K562 (cell line): ENCODE measurements at regions not wholly inside any gene's neighbourhood (a gene's known extent, or its start where the extent isn't known, plus 50 kb on each side); places are given as distances from the start of the nearest gene placed in this dataset.
A peak's percentile ranks its signal among the peaks of the same experiment; 100 is the strongest.

Experiments used
- ATAC-seq: fragments of 200-7000 bp; cut with Tn5 transposase; 3 replicates; pipeline ENCODE4 v1.9.1; 2020; ENCODE audit warnings: moderate library complexity
- BruUV-seq: library from RNA; stranded (reverse); fragments of 400-500 nt; replicated peaks from 2 replicates; lab custom pipeline; 2021; lab: Mats Ljungman, UMichigan
- CTCF ChIA-PET: fragments of 300-600 bp; formaldehyde crosslinking; extraction: SDS; loops from one replicate; lab custom pipeline; 2021; ENCODE audit warnings: low intra/inter-chr PET ratio; lab: Yijun Ruan, JAX
- POLR2A ChIA-PET: fragments of 300-600, 350-650 bp; sonication (Branson Sonifier 250); formaldehyde crosslinking; extraction: SDS; loops from one replicate; lab custom pipeline; 2021; ENCODE audit warnings: antibody characterized with exemption, inconsistent platforms; lab: Yijun Ruan, JAX
- DNase-seq, 4 experiments: peaks; one replicate each; pipeline versions ENCODE4 v3.0.0 to v3.0.0-alpha.2; 2011 to 2018; ENCODE audit warnings: low spot score in 3 of 4, mixed read lengths in 3 of 4; ENCODE audit errors: extremely low read depth in 1 of 4
- FAIRE-seq: peaks from 2 replicates; lab custom pipeline; 2011; peaks lifted over from hg19 to GRCh38; lab: Jason Lieb, UNC
- H2AFZ ChIP-seq: 2 replicates; pipeline ENCODE4 v1.6.0; 2011; ENCODE audit warnings: low read depth, low read length, control low read depth, inconsistent platforms
- H3K27ac ChIP-seq: fragments of 200-600 bp; 3 replicates; pipeline ENCODE4 v1.8.0; 2011; ENCODE audit warnings: low read depth, mild to moderate bottlenecking, control low read depth, inconsistent platforms, low read length, moderate library complexity, mixed read lengths; ENCODE audit errors: extremely low read depth
- H3K27me3 ChIP-seq, 2 experiments: fragments of 300-600 bp in 1 of 2; 2 replicates in 1 of 2; 3 replicates in 1 of 2; pipeline versions ENCODE4 v1.6.0 to v1.8.0; 2011; ENCODE audit warnings: inconsistent platforms in 2 of 2, low read length in 2 of 2, mild to moderate bottlenecking in 1 of 2, mixed read lengths in 1 of 2, moderate library complexity in 1 of 2; ENCODE audit not compliant: control insufficient read depth in 2 of 2, insufficient read depth in 2 of 2
- H3K36me3 ChIP-seq: fragments of 300-600 bp; 3 replicates; pipeline ENCODE4 v1.8.0; 2011; ENCODE audit warnings: mild to moderate bottlenecking, low read length, inconsistent platforms; ENCODE audit not compliant: control insufficient read depth, insufficient read depth
- H3K4me1 ChIP-seq, 2 experiments: fragments of 200-600 bp in 1 of 2; replicated peaks in 1 of 2; 2 replicates in 1 of 2; 3 replicates in 1 of 2; pipeline versions ENCODE4 v1.5.1 to v1.8.0; 2011; ENCODE audit warnings: inconsistent platforms in 2 of 2, low read length in 2 of 2, mild to moderate bottlenecking in 1 of 2, mixed read lengths in 1 of 2, moderate library complexity in 1 of 2; ENCODE audit not compliant: control insufficient read depth in 2 of 2, insufficient read depth in 2 of 2
- H3K4me2 ChIP-seq: 2 replicates; pipeline ENCODE4 v1.6.1; 2011; ENCODE audit warnings: low read length, control low read depth, inconsistent platforms, mixed read lengths; ENCODE audit not compliant: insufficient read depth
- H3K4me3 ChIP-seq: fragments of 200-600 bp; sonication (generic), shearing (Covaris generic); 2 replicates; pipeline ENCODE4 v1.5.1; 2016; ENCODE audit warnings: control low read depth, inconsistent platforms
- H3K79me2 ChIP-seq: fragments of 200-600 bp; 3 replicates; pipeline ENCODE4 v1.8.0; 2011; ENCODE audit warnings: low read length, inconsistent platforms; ENCODE audit not compliant: control insufficient read depth, insufficient read depth
- H3K9ac ChIP-seq, 2 experiments: 2 replicates each; pipeline versions ENCODE4 v1.6.0 to v1.6.1; 2011; ENCODE audit warnings: low read depth in 2 of 2, low read length in 2 of 2, control low read depth in 1 of 2, inconsistent platforms in 1 of 2, mild to moderate bottlenecking in 1 of 2, mixed read lengths in 1 of 2; ENCODE audit not compliant: insufficient read depth in 1 of 2
- H3K9me1 ChIP-seq: one replicate; pipeline ENCODE4 v1.6.0; 2011; ENCODE audit warnings: inconsistent platforms, mild to moderate bottlenecking, low read length, moderate library complexity; ENCODE audit not compliant: control insufficient read depth, insufficient read depth
- H3K9me3 ChIP-seq: replicated peaks from 2 replicates; pipeline ENCODE4 v1.5.1; 2011; ENCODE audit warnings: low read depth, low read length, inconsistent platforms; ENCODE audit not compliant: control insufficient read depth, insufficient read depth
- H4K20me1 ChIP-seq: replicated peaks from 2 replicates; pipeline ENCODE4 v1.6.1; 2011; ENCODE audit warnings: low read length, inconsistent platforms, mixed read lengths; ENCODE audit not compliant: control insufficient read depth, insufficient read depth
- CBX1 ChIP-seq: sonication (generic); IDR thresholded peaks from 2 replicates; pipeline ENCODE4 v1.6.1; 2016; ENCODE audit warnings: antibody characterized with exemption, low read depth, mild to moderate bottlenecking
- CBX2 ChIP-seq: fragments of 200-600 bp; sonication (generic); IDR thresholded peaks from one replicate; pipeline ENCODE4 v1.6.1; 2012; ENCODE audit warnings: mild to moderate bottlenecking, low read length, inconsistent platforms; ENCODE audit not compliant: insufficient read depth, poor library complexity, severe bottlenecking
- FOSL1 ChIP-seq: fragments of 200-800 bp; sonication (Bioruptor generic); conservative IDR thresholded peaks from 2 replicates; pipeline ENCODE4 v1.6.1; 2016; ENCODE audit warnings: missing genetic modification characterization, missing compliant biosample characterization
- HNRNPK ChIP-seq: fragments of 200-400 bp; formaldehyde crosslinking; IDR thresholded peaks from one replicate; pipeline ENCODE4 v1.6.1; 2018; ENCODE audit warnings: mild to moderate bottlenecking, low read depth, low read length; ENCODE audit not compliant: poor library complexity, severe bottlenecking
- NCOA2 ChIP-seq, 2 experiments: fragments of 450-650 bp; IDR thresholded peaks; 2 replicates each; pipeline ENCODE4 v1.6.1; 2018; ENCODE audit warnings: mild to moderate bottlenecking in 2 of 2, moderate library complexity in 1 of 2; ENCODE audit not compliant: partially characterized antibody in 2 of 2
- NCOA6 ChIP-seq: fragments of 450-650 bp; IDR thresholded peaks from 2 replicates; pipeline ENCODE4 v1.6.1; 2017; ENCODE audit warnings: mild to moderate bottlenecking
- NELFE ChIP-seq: IDR thresholded peaks from 2 replicates; pipeline ENCODE4 v1.6.1; 2011; ENCODE audit warnings: mild to moderate bottlenecking; ENCODE audit not compliant: insufficient read depth, insufficient read length
- POLR2A ChIP-seq: fragments of 450-650 bp; conservative IDR thresholded peaks from 2 replicates; pipeline ENCODE4 v1.6.1; 2016
- SAP30 ChIP-seq: fragments of 200-600 bp; sonication (generic); IDR thresholded peaks from 2 replicates; pipeline ENCODE4 v1.6.1; 2012; ENCODE audit warnings: borderline replicate concordance, low read depth, mild to moderate bottlenecking, moderate library complexity, low read length, control low read depth, inconsistent platforms; ENCODE audit not compliant: insufficient read depth, poor library complexity, severe bottlenecking
- TCFL5 ChIP-seq: fragments of 250-450 bp; sonication (Bioruptor Pico); conservative IDR thresholded peaks from 2 replicates; pipeline ENCODE4 v1.6.1; 2021; ENCODE audit warnings: mild to moderate bottlenecking, moderate library complexity, matching md5 sums
- TRIM28 ChIP-seq: fragments of 450-650 bp; IDR thresholded peaks from 2 replicates; pipeline ENCODE4 v1.6.1; 2017
- ZNF644 ChIP-seq: fragments of 200-800 bp; sonication (Bioruptor generic); IDR thresholded peaks from 2 replicates; pipeline ENCODE4 v1.6.1; 2016; ENCODE audit warnings: low read depth, missing genetic modification characterization, missing compliant biosample characterization
- WGBS: fragments of 100-300 bp; shearing (Covaris generic); methylation state at CpG from one replicate; pipeline ENCODE4 v1.1.6; 2016; ENCODE audit warnings: low coverage, mixed read lengths; ENCODE audit not compliant: insufficient coverage; ENCODE audit errors: missing lambda C conversion rate; 5-methylcytosine and 5-hydroxymethylcytosine counted together
- in situ Hi-C: fragments of 300-500 bp; cut with MboI; formaldehyde crosslinking; loops from 4 replicates; pipeline ENCODE4 v1.15.0; 2018; ENCODE audit warnings: inconsistent platforms, mixed read lengths
- intact Hi-C: fragments of 100-400 bp; cut with micrococcal nuclease; formaldehyde crosslinking; loops from 2 replicates; pipeline ENCODE4 v1.14.2; 2022
- TF ChIP-seq, protein P1 (sequence below): fragments of 200-800 bp; sonication (Bioruptor generic); IDR thresholded peaks from 2 replicates; pipeline ENCODE4 v1.6.1; 2017; ENCODE audit warnings: missing genetic modification characterization, missing compliant biosample characterization
- TF ChIP-seq, protein P2 (sequence below), 2 experiments: IDR thresholded peaks; 2 replicates each; pipeline ENCODE4 v1.6.1; 2011; ENCODE audit warnings: borderline replicate concordance in 1 of 2, control low read depth in 1 of 2, low read depth in 1 of 2, low read length in 1 of 2, mild to moderate bottlenecking in 1 of 2, mixed read lengths in 1 of 2, moderate library complexity in 1 of 2; ENCODE audit not compliant: insufficient read depth in 1 of 2, insufficient read length in 1 of 2, poor library complexity in 1 of 2, severe bottlenecking in 1 of 2; ENCODE audit errors: extremely low read depth in 1 of 2

DNA sequence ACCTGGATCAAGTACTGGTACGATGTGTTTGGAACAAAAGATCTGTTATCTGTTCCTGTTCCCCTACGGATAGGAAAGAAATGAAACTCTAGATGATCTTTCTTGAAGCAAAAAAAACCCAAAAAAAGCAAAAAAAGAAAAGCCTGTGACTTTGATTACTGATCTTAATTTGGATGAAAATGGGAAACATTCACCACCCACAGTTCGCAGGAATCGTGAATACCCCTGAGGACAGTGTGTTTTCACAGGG lies 138.7 kb upstream of the LMNTD1 start (continued):
- 0 out of 2 replicates have a peak, but pooled peaks have one; percentile 11 for TF ChIP-seq TCFL5 (CRISPR knock-in tag)
- TF ChIP-seq ZNF644, result 0 out of 2 replicates have a peak, but pooled peaks have one; percentile 5

DNA sequence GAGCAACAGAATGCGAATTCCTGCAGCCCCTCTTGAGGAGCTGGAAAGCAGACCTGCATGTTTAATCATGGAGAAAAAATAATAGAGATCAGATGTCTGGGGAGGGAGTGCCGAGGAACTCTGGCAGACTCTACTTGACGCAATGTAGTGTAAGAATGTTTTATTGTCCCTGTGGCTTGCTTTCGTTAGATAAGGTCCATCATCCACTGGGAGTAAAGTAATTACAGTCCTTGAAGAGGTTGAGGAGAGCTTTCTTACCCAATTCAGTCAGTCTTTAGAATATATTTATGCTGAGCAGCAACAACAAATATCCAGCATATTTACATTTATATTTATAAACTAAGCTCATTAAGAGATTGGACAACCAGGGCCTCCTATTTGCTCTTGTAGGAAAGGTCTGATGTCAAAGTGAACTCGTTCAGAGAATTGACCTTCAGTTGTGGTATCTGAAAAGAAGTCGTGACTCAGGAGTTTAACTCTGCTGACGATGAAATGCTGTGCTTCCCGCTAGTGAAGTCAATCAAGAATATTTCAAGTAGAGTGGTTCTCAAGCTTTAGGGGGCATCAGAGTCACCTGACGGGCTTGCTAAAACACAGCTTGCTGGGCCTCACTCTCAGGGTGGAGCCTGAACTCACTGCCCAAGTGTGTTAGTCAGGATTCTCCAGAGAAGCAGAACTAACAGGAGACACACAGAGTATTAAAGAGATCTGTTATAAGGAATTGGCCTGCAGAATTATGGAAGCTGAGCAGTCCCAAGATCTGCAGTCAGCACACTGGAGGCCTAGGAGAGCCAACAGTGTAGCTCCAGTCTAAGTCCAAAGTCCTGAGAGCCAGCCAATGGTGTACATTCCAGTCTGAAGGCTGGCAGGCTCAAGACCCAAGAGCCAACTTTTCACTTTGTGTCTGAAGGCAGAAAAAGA lies 139.3 kb upstream of the LMNTD1 start:
- ChIA-PET CTCF (no interaction called here), POLR2A (interaction anchor here (0.6 to 1.6 kb wide), 7 partner anchors 9 to 746 kb away, joined by 3 to 13 read pairs (median 3); no protein-coding TSS in a partner anchor)
- BruUV-seq, result no TSS peak
- ATAC-seq, result peak; percentile 88
- H3K9me3 ChIP-seq, result no peaks in the 10 kb centered on the region
- intact Hi-C loops, result no loop called here
- H3K9ac ChIP-seq, result peak overlapping the region in 1 of 2 experiments; percentile 28; a peak in 1 of 4 replicates
- H3K79me2 ChIP-seq, result no peaks in the 10 kb centered on the region
- in situ Hi-C loops, result no loop called here
- peak overlapping the region; percentile 43; the same call in 1 of the 2 replicates for H3K4me2 ChIP-seq
- H4K20me1 ChIP-seq, result no peaks in the 10 kb centered on the region
- H3K9me1 ChIP-seq, result no peaks in the 10 kb centered on the region
- no peak for FAIRE-seq
- no peaks in the 10 kb centered on the region for H3K27me3 ChIP-seq
- peak overlapping the region; percentile 83; the same call in 2 of the 3 replicates for H3K27ac ChIP-seq
- H3K4me1 ChIP-seq, result peaks cover 0 to 21% of the 10 kb centered on the region in 2 experiments; a peak in 4 of 5 replicates
- DNase-seq, result peak in 2 of 4 experiments; percentile 22 to 36
- H3K4me3 ChIP-seq, result no peak overlapping the region
- H3K36me3 ChIP-seq, result no peaks in the 10 kb centered on the region
- H2AFZ ChIP-seq, result peak overlapping the region; percentile 70
- WGBS, result 2% methylated on average over 9 of the region's 9 CpGs
- no peak for TF ChIP-seq HNRNPK
- no peak for TF ChIP-seq CBX2
- TF ChIP-seq NCOA2 (IDR thresholded peaks at IDR 0.05; ENCODE audit: partially characterized antibody in 2 of 2), result no peak
- 0 out of 2 replicates have a peak, but pooled peaks have one; percentile 28 for TF ChIP-seq CBX1
- TF ChIP-seq, protein P1, sequence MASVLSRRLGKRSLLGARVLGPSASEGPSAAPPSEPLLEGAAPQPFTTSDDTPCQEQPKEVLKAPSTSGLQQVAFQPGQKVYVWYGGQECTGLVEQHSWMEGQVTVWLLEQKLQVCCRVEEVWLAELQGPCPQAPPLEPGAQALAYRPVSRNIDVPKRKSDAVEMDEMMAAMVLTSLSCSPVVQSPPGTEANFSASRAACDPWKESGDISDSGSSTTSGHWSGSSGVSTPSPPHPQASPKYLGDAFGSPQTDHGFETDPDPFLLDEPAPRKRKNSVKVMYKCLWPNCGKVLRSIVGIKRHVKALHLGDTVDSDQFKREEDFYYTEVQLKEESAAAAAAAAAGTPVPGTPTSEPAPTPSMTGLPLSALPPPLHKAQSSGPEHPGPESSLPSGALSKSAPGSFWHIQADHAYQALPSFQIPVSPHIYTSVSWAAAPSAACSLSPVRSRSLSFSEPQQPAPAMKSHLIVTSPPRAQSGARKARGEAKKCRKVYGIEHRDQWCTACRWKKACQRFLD (CRISPR knock-in tag), result peak; percentile 77
- no peak for TF ChIP-seq TRIM28
- TF ChIP-seq NCOA6, result no peak
- TF ChIP-seq, protein P2, sequence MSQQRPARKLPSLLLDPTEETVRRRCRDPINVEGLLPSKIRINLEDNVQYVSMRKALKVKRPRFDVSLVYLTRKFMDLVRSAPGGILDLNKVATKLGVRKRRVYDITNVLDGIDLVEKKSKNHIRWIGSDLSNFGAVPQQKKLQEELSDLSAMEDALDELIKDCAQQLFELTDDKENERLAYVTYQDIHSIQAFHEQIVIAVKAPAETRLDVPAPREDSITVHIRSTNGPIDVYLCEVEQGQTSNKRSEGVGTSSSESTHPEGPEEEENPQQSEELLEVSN (IDR thresholded peaks at IDR 0.05; ENCODE audit: borderline replicate concordance in 1 of 2, extremely low read depth in 1 of 2, insufficient read depth in 1 of 2, insufficient read length in 1 of 2, low read depth in 1 of 2, low read length in 1 of 2, poor library complexity in 1 of 2, severe bottlenecking in 1 of 2), result no peak
- peak; percentile 76 for TF ChIP-seq FOSL1 (tag)
- TF ChIP-seq NELFE, result no peak
- TF ChIP-seq POLR2A, result no peak
- TF ChIP-seq SAP30, result no peak
